HCT116 (cell line): ENCODE measurements at regions not wholly inside any gene's neighbourhood (a gene's known extent, or its start where the extent isn't known, plus 50 kb on each side); places are given as distances from the start of the nearest gene placed in this dataset.

ENCODE experiments used
- CTCF ChIP-seq, 3 experiments: fragments of 200-600 bp in 1 of 3; sonication (generic) in 1 of 3; IDR thresholded peaks in 2 of 3; conservative IDR thresholded peaks in 1 of 3; 2 replicates each; pipeline ENCODE4 v1.5.1; 2012 to 2017; ENCODE audit warnings: low read depth in 2 of 3, low read length in 2 of 3, antibody characterized with exemption in 1 of 3, borderline replicate concordance in 1 of 3, control low read depth in 1 of 3, mild to moderate bottlenecking in 1 of 3, mixed read lengths in 1 of 3, mixed run types in 1 of 3, moderate library complexity in 1 of 3; ENCODE audit not compliant: insufficient read depth in 1 of 3
- EGR1 ChIP-seq: IDR thresholded peaks from 2 replicates; pipeline ENCODE4 v1.6.1; 2012; ENCODE audit warnings: low read depth
- ELF1 ChIP-seq: IDR thresholded peaks from 2 replicates; pipeline ENCODE4 v1.6.1; 2012; ENCODE audit warnings: low read depth, borderline replicate concordance
- EZH2 ChIP-seq: fragments of 200-600 bp; sonication (generic); IDR thresholded peaks from 2 replicates; pipeline ENCODE4 v1.6.1; 2017; ENCODE audit warnings: antibody characterized with exemption, mixed run types
- EZH2phosphoT487 ChIP-seq: fragments of 200-600 bp; IDR thresholded peaks from 2 replicates; pipeline ENCODE4 v1.6.1; 2018; ENCODE audit warnings: antibody characterized with exemption, borderline replicate concordance
- FOSL1 ChIP-seq: IDR thresholded peaks from 2 replicates; pipeline ENCODE4 v1.6.1; 2012; ENCODE audit warnings: low read depth
- JUND ChIP-seq: IDR thresholded peaks from 2 replicates; pipeline ENCODE4 v1.6.1; 2012
- MAX ChIP-seq: IDR thresholded peaks from 2 replicates; pipeline ENCODE4 v1.6.1; 2012
- POLR2A ChIP-seq: IDR thresholded peaks from 2 replicates; pipeline ENCODE4 v1.7.0; 2011; ENCODE audit warnings: borderline replicate concordance; ENCODE audit not compliant: insufficient read depth, insufficient read length; ENCODE audit errors: extremely low read depth
- POLR2AphosphoS5 ChIP-seq: IDR thresholded peaks from 2 replicates; pipeline ENCODE4 v1.6.1; 2011; ENCODE audit warnings: mild to moderate bottlenecking, low read depth, low read length, moderate library complexity
- REST ChIP-seq: IDR thresholded peaks from 2 replicates; pipeline ENCODE4 v1.6.1; 2012; ENCODE audit warnings: low read depth
- SIN3A ChIP-seq: IDR thresholded peaks from 2 replicates; pipeline ENCODE4 v1.6.1; 2012; ENCODE audit warnings: low read depth
- ZFX ChIP-seq: fragments of 450-650 bp; IDR thresholded peaks from 2 replicates; pipeline ENCODE4 v1.6.1; 2017
- TF ChIP-seq, protein P1 (sequence below): IDR thresholded peaks from 2 replicates; pipeline ENCODE4 v1.6.1; 2011; ENCODE audit warnings: mild to moderate bottlenecking, low read length, moderate library complexity; ENCODE audit not compliant: insufficient replicate concordance; ENCODE audit errors: extremely low read depth

DNA sequence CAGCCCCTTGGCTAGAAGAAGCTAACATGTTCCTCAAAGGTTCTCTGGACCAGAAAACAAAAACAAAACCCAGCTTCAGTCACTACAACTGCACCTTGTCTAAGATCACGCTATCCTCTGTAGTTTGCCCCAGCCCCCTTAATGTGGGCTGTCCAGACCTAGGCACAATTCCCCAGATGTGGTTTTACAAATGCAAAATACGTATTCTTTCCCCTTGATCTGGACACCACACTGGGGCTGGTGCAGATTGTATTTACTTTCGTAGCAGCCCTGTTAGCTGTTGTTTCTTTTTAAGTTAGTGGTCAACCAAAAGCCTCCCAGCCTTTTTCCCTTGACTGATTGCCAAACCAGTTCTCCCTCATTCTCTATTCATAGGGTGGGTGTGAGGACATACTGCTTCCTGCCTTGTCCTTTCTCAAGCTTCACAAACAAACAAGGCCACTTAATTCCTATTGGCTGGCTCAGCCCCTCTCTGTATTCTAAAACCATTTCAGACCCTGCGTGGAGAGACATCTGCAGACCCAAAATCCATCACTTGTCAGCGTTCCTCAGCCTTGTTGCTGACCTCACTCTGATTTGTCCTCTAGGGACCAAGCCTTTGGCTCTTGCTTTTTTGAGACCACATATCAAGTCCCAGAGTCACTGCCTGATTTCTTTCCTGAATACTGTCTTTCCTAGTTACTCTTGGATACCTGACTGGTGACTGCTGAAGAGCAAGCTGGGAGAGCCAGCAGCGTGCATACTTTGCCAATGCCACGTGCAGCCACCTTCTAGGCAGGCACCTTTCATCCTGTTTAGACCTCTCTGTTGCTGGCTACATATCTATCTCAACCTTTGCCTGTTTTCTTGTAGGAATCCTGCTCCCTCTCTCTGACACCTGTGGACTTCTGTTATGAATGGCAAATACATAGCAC is 96.4 kb upstream of the RAB3GAP2 start:
- no peak for TF ChIP-seq CTCF (IDR thresholded peaks at IDR 0.05 in 2 of 3, conservative IDR thresholded peaks at IDR 0.05 in 1 of 3; ENCODE audit: borderline replicate concordance in 1 of 3, insufficient read depth in 1 of 3, low read depth in 2 of 3, low read length in 2 of 3)
- TF ChIP-seq EZH2phosphoT487: no peak
- no peak for TF ChIP-seq REST
- TF ChIP-seq POLR2A: no peak
- no peak for TF ChIP-seq POLR2AphosphoS5
- TF ChIP-seq SIN3A: no peak
- no peak for TF ChIP-seq EZH2
- TF ChIP-seq, protein P1, sequence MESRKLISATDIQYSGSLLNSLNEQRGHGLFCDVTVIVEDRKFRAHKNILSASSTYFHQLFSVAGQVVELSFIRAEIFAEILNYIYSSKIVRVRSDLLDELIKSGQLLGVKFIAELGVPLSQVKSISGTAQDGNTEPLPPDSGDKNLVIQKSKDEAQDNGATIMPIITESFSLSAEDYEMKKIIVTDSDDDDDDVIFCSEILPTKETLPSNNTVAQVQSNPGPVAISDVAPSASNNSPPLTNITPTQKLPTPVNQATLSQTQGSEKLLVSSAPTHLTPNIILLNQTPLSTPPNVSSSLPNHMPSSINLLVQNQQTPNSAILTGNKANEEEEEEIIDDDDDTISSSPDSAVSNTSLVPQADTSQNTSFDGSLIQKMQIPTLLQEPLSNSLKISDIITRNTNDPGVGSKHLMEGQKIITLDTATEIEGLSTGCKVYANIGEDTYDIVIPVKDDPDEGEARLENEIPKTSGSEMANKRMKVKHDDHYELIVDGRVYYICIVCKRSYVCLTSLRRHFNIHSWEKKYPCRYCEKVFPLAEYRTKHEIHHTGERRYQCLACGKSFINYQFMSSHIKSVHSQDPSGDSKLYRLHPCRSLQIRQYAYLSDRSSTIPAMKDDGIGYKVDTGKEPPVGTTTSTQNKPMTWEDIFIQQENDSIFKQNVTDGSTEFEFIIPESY: no peak
- TF ChIP-seq EGR1: no peak
- no peak for TF ChIP-seq ELF1
- TF ChIP-seq MAX: no peak
- no peak for TF ChIP-seq ZFX
- TF ChIP-seq FOSL1: no peak
- TF ChIP-seq JUND: no peak
